Stomach (tissue), 4 donors: ENCODE measurements at regions not wholly inside any gene's neighbourhood (a gene's known extent, or its start where the extent isn't known, plus 50 kb on each side); places are given as distances from the start of the nearest gene placed in this dataset.

Experiments
- CTCF ChIP-seq, 7 experiments: fragments of 450-650 bp in 4 of 7; fragments of 200-600 bp in 3 of 7; sonication (generic) in 3 of 7; IDR thresholded peaks; one replicate each; pipeline ENCODE4 v1.5.1; 2016 to 2019; ENCODE audit warnings: antibody characterized with exemption in 7 of 7, control low read depth in 2 of 7, mild to moderate bottlenecking in 1 of 7
- POLR2AphosphoS5 ChIP-seq, 3 donors: sonication (generic); formaldehyde crosslinking; IDR thresholded peaks; one replicate each; pipeline ENCODE4 v1.6.1; 2016; ENCODE audit warnings: antibody characterized with exemption in 3 of 3

GRCh38 chr5:35409361-35409760, 179.1 kb upstream of the PRLR start:
- no peak for TF ChIP-seq CTCF (IDR thresholded peaks at IDR 0.05)
- no peak for TF ChIP-seq POLR2AphosphoS5 (IDR thresholded peaks at IDR 0.05)
